ENCODE measurements at regions not wholly inside any gene's neighbourhood (a gene's known extent, or its start where the extent isn't known, plus 50 kb on each side); places are given as distances from the start of the nearest gene placed in this dataset.

- POLR2A ChIA-PET = no interaction called here
- DNase-seq (ENCODE audit: low read depth, low spot score) = no peak
- no peak for TF ChIP-seq CTCF (IDR thresholded peaks at IDR 0.05; ENCODE audit: insufficient read depth, low read length, missing control alignments)
- CTCF ChIA-PET = no interaction called here
- no peak overlapping the region for H3K4me3 ChIP-seq (ENCODE audit: low read depth, low read length)
Observed at GRCh38 chr2:5123582-5124196, 568.5 kb upstream of the SOX11 start.

- CTCF ChIA-PET = no interaction called here
- POLR2A ChIA-PET = no interaction called here
- no peak overlapping the region for H3K4me3 ChIP-seq (ENCODE audit: low read depth, low read length)
- no peak for DNase-seq (ENCODE audit: low read depth, low spot score)
- TF ChIP-seq CTCF (IDR thresholded peaks at IDR 0.05; ENCODE audit: insufficient read depth, low read length, missing control alignments) = no peak
Observed at GRCh38 chr2:5125017-5125730, 567.0 kb upstream of the SOX11 start.

- H3K4me3 ChIP-seq (ENCODE audit: low read depth, low read length) = no peak overlapping the region
- TF ChIP-seq CTCF (IDR thresholded peaks at IDR 0.05; ENCODE audit: insufficient read depth, low read length, missing control alignments) = no peak
- DNase-seq (ENCODE audit: low read depth, low spot score) = no peak
- ChIA-PET CTCF (no interaction called here), POLR2A (no interaction called here)
Observed at GRCh38 chr2:5132281-5132680, 559.9 kb upstream of the SOX11 start.

- CTCF ChIA-PET = no interaction called here
- peak; percentile 45 for DNase-seq (ENCODE audit: low read depth, low spot score)
- no peak for TF ChIP-seq CTCF (IDR thresholded peaks at IDR 0.05; ENCODE audit: insufficient read depth, low read length, missing control alignments)
- no peak overlapping the region for H3K4me3 ChIP-seq (ENCODE audit: low read depth, low read length)
- POLR2A ChIA-PET = no interaction called here
Observed at GRCh38 chr2:5140347-5140746, 551.8 kb upstream of the SOX11 start.

- CTCF ChIA-PET = no interaction called here
- no peak for DNase-seq (ENCODE audit: low read depth, low spot score)
- POLR2A ChIA-PET = no interaction called here
- no peak for TF ChIP-seq CTCF (IDR thresholded peaks at IDR 0.05; ENCODE audit: insufficient read depth, low read length, missing control alignments)
- H3K4me3 ChIP-seq (ENCODE audit: low read depth, low read length) = no peak overlapping the region
Observed at GRCh38 chr2:5144159-5144558, 548.0 kb upstream of the SOX11 start.

GRCh38 chr2:5145053-5145452 is 547.1 kb upstream of the SOX11 start:
- POLR2A ChIA-PET = no interaction called here
- H3K4me3 ChIP-seq (ENCODE audit: low read depth, low read length) = no peak overlapping the region
- CTCF ChIA-PET = no interaction called here
- no peak for TF ChIP-seq CTCF (IDR thresholded peaks at IDR 0.05; ENCODE audit: insufficient read depth, low read length, missing control alignments)
- no peak for DNase-seq (ENCODE audit: low read depth, low spot score)

All from AG04449 (cell line).